GM18861 (cell line): ENCODE measurements at regions not wholly inside any gene's neighbourhood (a gene's known extent, or its start where the extent isn't known, plus 50 kb on each side); places are given as distances from the start of the nearest gene placed in this dataset.
"Not testable (repeated sequence)": the region's sequence is repeated elsewhere in the genome, so short reads cannot be mapped to it uniquely, and the experiment has no call there.

Source experiments
- ATAC-seq: cut with Tn5 transposase; IDR thresholded peaks from one replicate; pipeline ENCODE4 v1.9.1; 2021; ENCODE audit not compliant: unreplicated experiment

GRCh38 chr12:19763488-19763887 lies 324.2 kb downstream of the AEBP2 start:
- no peak for ATAC-seq

GRCh38 chr12:19764408-19764807 lies 325.1 kb downstream of the AEBP2 start:
- ATAC-seq, result no peak

- ATAC-seq, result no peak
Observed at GRCh38 chr12:19771858-19772257, 332.6 kb downstream of the AEBP2 start.

GRCh38 chr12:19772776-19773175 lies 333.5 kb downstream of the AEBP2 start:
- ATAC-seq, result no peak

- no peak for ATAC-seq
Observed at GRCh38 chr12:19775241-19775640, 335.9 kb downstream of the AEBP2 start.

GRCh38 chr12:19775976-19776375 lies 336.7 kb downstream of the AEBP2 start:
- ATAC-seq, result not testable (repeated sequence)

- ATAC-seq, result no peak
Observed at GRCh38 chr12:19778172-19778571, 338.9 kb downstream of the AEBP2 start.

- no peak for ATAC-seq
Observed at GRCh38 chr12:19778797-19779196, 339.5 kb downstream of the AEBP2 start.

- ATAC-seq, result no peak
Observed at GRCh38 chr12:19779395-19780056, 340.2 kb downstream of the AEBP2 start.

GRCh38 chr12:19780460-19780859 lies 341.2 kb downstream of the AEBP2 start:
- ATAC-seq, result no peak

- ATAC-seq, result no peak
Observed at GRCh38 chr12:19783547-19784444, 344.5 kb downstream of the AEBP2 start.

- ATAC-seq, result no peak
Observed at GRCh38 chr12:19792028-19792427, 352.7 kb downstream of the AEBP2 start.

GRCh38 chr12:19794116-19794515 lies 354.8 kb downstream of the AEBP2 start:
- ATAC-seq, result no peak

GRCh38 chr12:19799216-19799615 lies 359.9 kb downstream of the AEBP2 start:
- no peak for ATAC-seq

GRCh38 chr12:19799895-19800602 lies 360.8 kb downstream of the AEBP2 start:
- no peak for ATAC-seq

- ATAC-seq, result no peak
Observed at GRCh38 chr12:19800884-19801283, 361.6 kb downstream of the AEBP2 start.

- ATAC-seq, result no peak
Observed at GRCh38 chr12:19801941-19802340, 362.6 kb downstream of the AEBP2 start.

GRCh38 chr12:19802915-19803314 lies 363.6 kb downstream of the AEBP2 start:
- ATAC-seq, result no peak

- no peak for ATAC-seq
Observed at GRCh38 chr12:19804737-19805136, 365.4 kb downstream of the AEBP2 start.

- ATAC-seq, result no peak
Observed at GRCh38 chr12:19808371-19808770, 369.1 kb downstream of the AEBP2 start.

GRCh38 chr12:19810213-19810612 lies 370.9 kb downstream of the AEBP2 start:
- ATAC-seq, result no peak

GRCh38 chr12:19811922-19812321 lies 372.6 kb downstream of the AEBP2 start:
- no peak for ATAC-seq
